C4-2B (cell line): ENCODE measurements at regions not wholly inside any gene's neighbourhood (a gene's known extent, or its start where the extent isn't known, plus 50 kb on each side); places are given as distances from the start of the nearest gene placed in this dataset.

Experiments used
- ZFX ChIP-seq: fragments of 450-650 bp; IDR thresholded peaks from 2 replicates; pipeline ENCODE4 v1.6.1; 2017
- TF ChIP-seq, protein P1 (sequence below): fragments of 450-650 bp; conservative IDR thresholded peaks from 2 replicates; pipeline ENCODE4 v1.5.1; 2017; ENCODE audit warnings: mild to moderate bottlenecking

DNA sequence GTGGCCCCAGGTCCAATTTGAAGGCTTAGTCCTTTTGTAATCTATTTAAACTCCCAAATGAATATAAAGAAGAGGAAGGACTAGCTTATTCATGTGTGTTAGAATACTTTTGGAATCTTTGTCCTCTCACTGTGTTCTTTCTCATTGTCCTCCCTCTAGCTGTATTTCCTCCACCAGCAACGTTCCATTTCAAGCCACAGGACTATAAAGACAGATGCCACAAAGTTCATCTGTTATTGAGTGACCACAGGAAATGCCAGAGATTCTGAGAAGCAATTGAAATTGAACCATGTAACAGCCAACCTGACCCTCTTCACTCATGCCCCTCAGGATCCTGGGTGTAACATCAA, 336.6 kb upstream of the API5 start:
- TF ChIP-seq, protein P1, sequence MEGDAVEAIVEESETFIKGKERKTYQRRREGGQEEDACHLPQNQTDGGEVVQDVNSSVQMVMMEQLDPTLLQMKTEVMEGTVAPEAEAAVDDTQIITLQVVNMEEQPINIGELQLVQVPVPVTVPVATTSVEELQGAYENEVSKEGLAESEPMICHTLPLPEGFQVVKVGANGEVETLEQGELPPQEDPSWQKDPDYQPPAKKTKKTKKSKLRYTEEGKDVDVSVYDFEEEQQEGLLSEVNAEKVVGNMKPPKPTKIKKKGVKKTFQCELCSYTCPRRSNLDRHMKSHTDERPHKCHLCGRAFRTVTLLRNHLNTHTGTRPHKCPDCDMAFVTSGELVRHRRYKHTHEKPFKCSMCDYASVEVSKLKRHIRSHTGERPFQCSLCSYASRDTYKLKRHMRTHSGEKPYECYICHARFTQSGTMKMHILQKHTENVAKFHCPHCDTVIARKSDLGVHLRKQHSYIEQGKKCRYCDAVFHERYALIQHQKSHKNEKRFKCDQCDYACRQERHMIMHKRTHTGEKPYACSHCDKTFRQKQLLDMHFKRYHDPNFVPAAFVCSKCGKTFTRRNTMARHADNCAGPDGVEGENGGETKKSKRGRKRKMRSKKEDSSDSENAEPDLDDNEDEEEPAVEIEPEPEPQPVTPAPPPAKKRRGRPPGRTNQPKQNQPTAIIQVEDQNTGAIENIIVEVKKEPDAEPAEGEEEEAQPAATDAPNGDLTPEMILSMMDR: no peak
- TF ChIP-seq ZFX: no peak
